ENCODE measurements at regions not wholly inside any gene's neighbourhood (a gene's known extent, or its start where the extent isn't known, plus 50 kb on each side); places are given as distances from the start of the nearest gene placed in this dataset.

DNA sequence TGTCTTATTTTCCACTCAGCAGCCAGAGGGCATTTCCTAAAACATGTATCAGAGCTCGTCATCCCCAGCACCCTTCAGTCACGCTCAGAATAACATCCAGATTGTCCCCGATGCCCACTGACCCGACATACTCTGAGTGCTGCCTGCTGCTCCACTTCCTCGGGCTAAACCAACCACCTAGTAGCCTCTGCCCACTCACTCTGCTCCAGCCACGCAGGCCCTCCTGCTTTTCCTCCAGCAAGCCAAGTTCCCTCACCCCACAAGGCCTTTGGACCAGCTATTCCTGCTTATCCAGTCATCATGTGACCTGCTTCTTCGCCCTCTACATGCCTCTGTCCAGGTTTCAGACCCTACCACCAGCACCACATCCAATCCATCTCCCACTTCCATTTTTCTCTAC, 454.2 kb downstream of the CD83 start:
- no peak overlapping the region for H3K27ac Mint-ChIP-seq
- peaks cover 1% of the 10 kb centered on the region for H3K27me3 Mint-ChIP-seq
- H3K36me3 Mint-ChIP-seq, result no peaks in the 10 kb centered on the region
- peaks cover 23 to 47% (median 24%) of the 10 kb centered on the region in 3 donors for H3K4me1 Mint-ChIP-seq
- H3K9me3 Mint-ChIP-seq, result peaks cover 0 to 3% (median 0%) of the 10 kb centered on the region in 3 donors
- peak overlapping the region in 1 of 4 donors; percentile 85 for H3K4me3 Mint-ChIP-seq

DNA sequence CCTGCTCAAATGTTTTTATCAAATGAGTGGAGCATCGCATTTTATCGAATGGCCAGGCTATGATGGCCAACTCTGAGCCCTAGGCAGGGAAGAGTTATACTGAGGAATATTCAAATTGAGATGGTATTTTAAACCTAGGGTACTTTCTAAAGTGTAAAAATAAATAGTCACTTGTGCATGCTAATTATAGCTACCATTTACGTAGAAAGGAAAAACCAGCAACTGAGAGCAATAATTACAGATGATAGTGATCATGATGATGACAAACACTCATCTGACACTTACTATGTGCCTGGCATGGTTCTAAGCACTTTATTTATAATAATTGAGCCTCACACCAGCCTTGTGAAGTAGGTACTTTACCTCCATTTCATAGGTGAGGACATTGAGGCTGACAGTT, 455.7 kb downstream of the CD83 start:
- peaks cover 19 to 40% (median 22%) of the 10 kb centered on the region in 3 donors for H3K4me1 Mint-ChIP-seq
- peak overlapping the region in 1 of 3 donors; percentile 24 for H3K27ac Mint-ChIP-seq
- H3K36me3 Mint-ChIP-seq, result peaks cover 1% of the 10 kb centered on the region
- H3K9me3 Mint-ChIP-seq, result peaks cover 0 to 3% (median 0%) of the 10 kb centered on the region in 3 donors
- H3K27me3 Mint-ChIP-seq, result peaks cover 1% of the 10 kb centered on the region
- peak overlapping the region in 2 of 4 donors; percentile 48 to 53 for H3K4me3 Mint-ChIP-seq

DNA sequence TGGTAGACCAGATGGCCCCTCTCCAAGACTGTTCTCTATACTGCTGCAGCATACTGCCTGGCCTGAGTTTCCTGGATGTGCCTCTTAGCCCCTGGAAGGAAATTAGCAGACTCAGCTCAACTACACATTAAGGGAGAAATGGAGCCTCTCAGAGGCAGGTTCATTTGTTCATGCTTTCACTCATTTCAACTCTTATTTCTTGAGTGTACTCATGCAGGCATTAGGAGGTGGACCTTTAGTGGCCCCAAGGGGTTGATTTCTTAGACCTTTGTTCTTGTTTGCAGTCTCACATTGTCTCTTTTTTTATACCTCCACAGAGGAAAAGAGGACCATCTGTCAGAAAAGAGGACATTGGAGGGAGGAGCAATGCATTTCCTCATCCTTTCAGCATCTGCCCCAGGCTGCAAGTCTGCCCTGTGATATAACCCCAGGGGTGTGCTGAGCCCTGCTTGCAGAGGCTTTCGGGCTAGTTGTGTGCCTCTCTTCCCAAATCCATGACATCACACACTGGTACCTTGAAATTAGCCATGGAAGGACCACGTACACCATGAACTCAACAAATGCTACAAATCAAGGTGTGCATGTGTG, 456.2 kb downstream of the CD83 start:
- Mint-ChIP-seq H3K36me3 (peaks cover 1% of the 10 kb centered on the region), H3K27ac (peak overlapping the region in 1 of 3 donors; percentile 24), H3K4me1 (peaks cover 17 to 37% (median 22%) of the 10 kb centered on the region in 3 donors), H3K4me3 (peak overlapping the region in 2 of 4 donors; percentile 47 to 48), H3K9me3 (peaks cover 0 to 3% (median 0%) of the 10 kb centered on the region in 3 donors), H3K27me3 (peaks cover 1% of the 10 kb centered on the region)

DNA sequence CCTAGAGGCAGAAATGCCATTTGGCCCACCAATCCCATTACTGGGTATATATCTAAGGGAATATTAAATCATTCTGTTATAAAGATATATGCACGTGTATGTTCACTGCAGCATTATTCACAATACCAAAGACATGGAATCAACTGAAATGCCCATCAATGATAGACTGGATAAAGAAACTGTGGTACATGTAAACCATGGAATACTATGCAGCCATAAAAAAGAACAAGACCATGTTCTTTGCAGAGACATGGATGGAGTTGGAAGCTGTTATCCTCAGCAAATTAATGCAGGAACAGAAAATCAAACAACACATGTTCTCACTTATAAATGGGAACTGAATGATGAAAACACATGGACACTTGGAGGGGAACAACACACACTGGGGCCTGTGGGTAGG, 458.4 kb downstream of the CD83 start:
- Mint-ChIP-seq H3K27me3 (no peaks in the 10 kb centered on the region), H3K36me3 (peaks cover 1% of the 10 kb centered on the region), H3K4me1 (peaks cover 17 to 26% (median 25%) of the 10 kb centered on the region in 3 donors), H3K27ac (no peak overlapping the region), H3K9me3 (peaks cover 0 to 3% (median 0%) of the 10 kb centered on the region in 3 donors), H3K4me3 (no peak overlapping the region)

DNA sequence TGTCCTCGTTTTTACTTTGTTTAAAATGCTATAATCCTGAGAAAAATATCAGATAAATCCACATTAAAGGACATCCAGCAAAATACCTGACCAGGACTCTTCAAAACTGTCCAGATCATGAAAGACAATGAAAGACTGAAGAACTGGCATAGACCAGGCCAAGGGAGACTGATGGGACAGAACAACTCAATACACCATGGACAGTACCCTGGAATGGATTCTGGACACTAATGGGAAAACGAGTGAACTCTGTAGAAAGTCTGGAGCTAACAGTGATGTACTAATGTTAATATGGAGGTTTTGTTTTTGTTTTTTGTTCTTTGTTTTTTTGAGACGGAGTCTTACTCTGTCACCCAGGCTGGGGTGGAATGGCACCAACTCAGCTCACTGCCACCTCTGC, 461.4 kb downstream of the CD83 start:
- Mint-ChIP-seq H3K27ac (no peak overlapping the region), H3K27me3 (no peaks in the 10 kb centered on the region), H3K36me3 (peaks cover 1% of the 10 kb centered on the region), H3K4me1 (peaks cover 7 to 11% (median 8%) of the 10 kb centered on the region in 3 donors), H3K4me3 (peak overlapping the region in 3 of 4 donors; percentile 3 to 59 (median 15)), H3K9me3 (peaks cover 0 to 3% (median 0%) of the 10 kb centered on the region in 3 donors)

DNA sequence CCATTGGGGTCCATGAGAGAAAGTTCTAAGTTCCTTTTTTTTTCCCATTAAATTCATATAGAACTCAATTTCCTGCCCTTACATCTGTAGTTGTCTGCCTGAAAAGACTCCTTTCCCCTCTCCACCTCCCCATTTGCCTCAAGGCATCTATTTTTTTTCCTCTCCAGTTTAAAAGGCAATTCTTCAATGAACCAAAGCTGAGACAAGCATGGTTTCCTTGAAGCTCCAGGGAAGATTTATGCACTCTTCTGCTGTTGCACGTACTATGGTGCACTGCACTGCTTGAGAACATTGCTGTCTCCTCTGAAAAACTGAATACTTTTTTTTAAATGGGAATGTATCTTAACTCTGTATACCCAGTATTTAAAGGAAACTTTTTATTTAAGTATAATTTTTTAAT, 465.2 kb downstream of the CD83 start:
- Mint-ChIP-seq H3K9me3 (peaks cover 0 to under 1% (median 0%) of the 10 kb centered on the region in 3 donors), H3K36me3 (no peaks in the 10 kb centered on the region)

DNA sequence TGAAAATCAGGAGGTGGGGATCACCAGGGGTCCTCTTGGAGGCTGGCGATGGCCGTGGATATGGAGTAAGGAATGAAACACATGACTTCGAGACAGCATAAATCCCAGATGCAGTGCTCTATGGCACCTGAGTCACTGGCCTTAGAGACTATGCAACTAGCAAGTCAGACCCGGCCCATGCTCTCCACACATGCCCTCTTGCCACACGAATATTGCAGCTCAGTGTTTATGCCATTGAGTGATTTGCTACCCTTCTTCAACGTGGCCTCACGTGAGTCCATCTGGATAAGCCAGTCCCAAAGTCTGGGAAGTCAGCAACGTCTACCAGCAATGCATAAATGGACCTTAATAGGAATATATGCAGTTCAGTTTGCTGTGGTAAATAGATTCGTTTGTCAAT, 466.3 kb downstream of the CD83 start:
- H3K27me3 Mint-ChIP-seq, result peaks cover 3% of the 10 kb centered on the region
- H3K4me3 Mint-ChIP-seq, result no peak overlapping the region
- peaks cover 3% of the 10 kb centered on the region for H3K36me3 Mint-ChIP-seq
- H3K9me3 Mint-ChIP-seq, result peaks cover 0 to 2% (median 0%) of the 10 kb centered on the region in 3 donors
- H3K4me1 Mint-ChIP-seq, result peaks cover 0 to 6% (median 0%) of the 10 kb centered on the region in 3 donors
- H3K27ac Mint-ChIP-seq, result no peak overlapping the region

More for the DNA sequence above, 465.2 kb downstream of the CD83 start:
- H3K4me1 Mint-ChIP-seq, result peaks cover 0 to 6% (median 0%) of the 10 kb centered on the region in 3 donors
- no peaks in the 10 kb centered on the region for H3K27me3 Mint-ChIP-seq
- H3K27ac Mint-ChIP-seq, result no peak overlapping the region
- H3K4me3 Mint-ChIP-seq, result no peak overlapping the region

DNA sequence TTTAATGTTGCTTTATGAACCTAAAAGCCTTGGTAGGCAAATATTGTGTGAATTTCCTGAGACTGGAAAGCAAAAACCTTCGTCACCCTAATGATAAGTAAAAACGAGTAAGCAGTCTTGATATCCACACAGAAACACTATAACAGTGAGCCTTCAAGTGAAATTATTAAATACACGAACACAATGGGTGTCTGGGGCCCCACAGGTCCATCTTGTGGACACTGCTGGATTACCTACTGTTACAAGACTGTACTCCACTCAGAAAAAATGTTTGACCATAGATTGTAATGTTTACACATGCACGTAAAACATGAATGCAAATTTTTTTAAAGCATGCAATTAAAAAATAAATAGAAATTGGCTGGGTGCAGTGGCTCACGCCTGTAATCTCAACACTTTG, 466.9 kb downstream of the CD83 start:
- Mint-ChIP-seq H3K27me3 (peaks cover 3% of the 10 kb centered on the region), H3K36me3 (peaks cover 3% of the 10 kb centered on the region), H3K27ac (no peak overlapping the region), H3K9me3 (peaks cover 0 to 2% (median 0%) of the 10 kb centered on the region in 3 donors), H3K4me3 (no peak overlapping the region), H3K4me1 (peaks cover 0 to 4% (median 0%) of the 10 kb centered on the region in 3 donors)

DNA sequence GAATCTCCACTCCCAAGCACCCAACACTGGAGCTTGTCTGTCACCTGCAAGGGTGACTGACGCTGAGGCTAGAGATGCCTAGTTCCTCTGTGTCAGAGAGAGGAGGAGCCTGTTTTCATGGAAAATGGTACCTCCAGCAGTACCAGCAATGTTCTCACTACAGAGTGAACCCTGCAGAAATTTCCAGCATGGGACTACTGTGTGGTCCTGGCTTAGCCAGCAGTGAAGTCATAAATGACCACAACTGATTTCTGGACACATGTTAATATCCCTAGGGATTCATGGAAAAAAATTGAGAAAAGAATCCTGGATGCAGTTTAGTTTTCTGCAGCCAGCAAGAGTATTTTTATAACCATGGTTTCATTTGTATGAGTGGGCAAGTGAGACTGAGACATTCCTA, 468.1 kb downstream of the CD83 start:
- Mint-ChIP-seq H3K4me3 (no peak overlapping the region), H3K36me3 (peaks cover 3% of the 10 kb centered on the region), H3K4me1 (peaks cover 0 to 7% (median 0%) of the 10 kb centered on the region in 3 donors), H3K27ac (no peak overlapping the region), H3K9me3 (peaks cover 0 to 2% (median 0%) of the 10 kb centered on the region in 3 donors), H3K27me3 (peaks cover 3% of the 10 kb centered on the region)

DNA sequence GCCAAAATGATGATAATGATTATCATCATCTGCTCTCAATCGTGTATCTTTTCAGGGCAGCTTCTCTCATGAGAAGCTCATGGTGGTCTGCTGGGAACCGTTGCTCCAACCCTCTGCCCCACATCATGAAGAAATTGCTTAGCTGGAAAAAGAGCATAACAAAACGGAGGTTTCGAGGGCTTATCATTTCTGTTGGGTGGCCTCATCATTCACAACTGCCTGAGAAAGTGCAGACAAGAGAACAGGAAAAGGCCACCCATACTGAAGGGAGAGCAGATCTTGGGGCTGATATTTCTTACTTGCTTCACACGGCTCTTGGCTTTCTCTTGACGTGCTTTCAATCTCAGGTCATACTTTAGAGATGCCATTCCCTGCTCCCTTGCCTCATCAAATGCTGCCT, 471.6 kb downstream of the CD83 start:
- Mint-ChIP-seq H3K4me1 (peaks cover 0 to 6% (median 0%) of the 10 kb centered on the region in 3 donors), H3K27me3 (peaks cover 3% of the 10 kb centered on the region), H3K27ac (no peak overlapping the region), H3K4me3 (no peak overlapping the region), H3K36me3 (peaks cover 7% of the 10 kb centered on the region), H3K9me3 (peaks cover 0 to 2% (median 0%) of the 10 kb centered on the region in 3 donors)

DNA sequence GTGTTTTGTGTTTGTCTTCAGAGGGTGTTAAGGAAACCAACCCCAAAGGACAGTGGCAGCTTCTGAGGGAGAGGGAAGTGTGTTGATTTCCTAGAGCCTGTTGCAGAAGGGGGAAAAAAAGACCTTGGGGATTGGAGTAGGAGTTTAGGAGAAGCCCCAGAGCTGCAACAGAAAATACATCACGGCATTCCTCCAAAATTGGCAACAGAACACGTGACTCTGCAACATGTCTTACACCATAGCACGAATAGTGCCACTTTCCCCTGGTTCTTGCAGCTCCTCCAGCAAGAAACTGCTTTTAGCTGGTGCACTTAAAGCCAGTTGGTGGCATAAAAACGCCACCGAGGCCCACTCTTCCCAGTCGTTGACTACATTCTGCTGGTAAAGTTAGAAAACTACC, 473.0 kb downstream of the CD83 start:
- Mint-ChIP-seq H3K9me3 (peaks cover 0 to 2% (median 0%) of the 10 kb centered on the region in 3 donors), H3K36me3 (peaks cover 9% of the 10 kb centered on the region), H3K27ac (no peak overlapping the region), H3K4me3 (no peak overlapping the region), H3K27me3 (peaks cover 3% of the 10 kb centered on the region), H3K4me1 (peaks cover 0 to 6% (median 0%) of the 10 kb centered on the region in 3 donors)

DNA sequence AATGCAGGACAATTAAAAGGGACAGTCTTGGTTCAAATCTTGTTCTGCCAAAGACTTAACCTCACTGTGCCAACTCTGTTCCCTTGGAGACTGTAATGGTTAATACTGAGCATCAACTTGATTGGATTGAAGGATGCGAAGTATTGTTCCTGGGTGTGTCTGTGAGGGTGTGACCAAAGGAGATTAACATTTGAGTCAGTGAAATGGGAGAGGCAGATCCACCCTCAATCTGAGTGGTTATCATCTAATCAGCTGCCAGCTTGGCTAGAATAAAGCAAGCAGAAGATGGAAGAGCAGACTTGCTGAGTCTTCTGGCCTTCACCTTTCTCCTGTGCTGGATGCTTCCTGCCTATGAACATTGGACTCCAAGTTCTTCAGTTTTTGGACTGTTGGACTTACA, 474.4 kb downstream of the CD83 start:
- Mint-ChIP-seq H3K4me3 (no peak overlapping the region), H3K27ac (no peak overlapping the region), H3K36me3 (peaks cover 9% of the 10 kb centered on the region), H3K27me3 (peaks cover 3% of the 10 kb centered on the region), H3K9me3 (peaks cover 0 to 4% (median 0%) of the 10 kb centered on the region in 3 donors), H3K4me1 (peaks cover 0 to 5% (median 1%) of the 10 kb centered on the region in 3 donors)

DNA sequence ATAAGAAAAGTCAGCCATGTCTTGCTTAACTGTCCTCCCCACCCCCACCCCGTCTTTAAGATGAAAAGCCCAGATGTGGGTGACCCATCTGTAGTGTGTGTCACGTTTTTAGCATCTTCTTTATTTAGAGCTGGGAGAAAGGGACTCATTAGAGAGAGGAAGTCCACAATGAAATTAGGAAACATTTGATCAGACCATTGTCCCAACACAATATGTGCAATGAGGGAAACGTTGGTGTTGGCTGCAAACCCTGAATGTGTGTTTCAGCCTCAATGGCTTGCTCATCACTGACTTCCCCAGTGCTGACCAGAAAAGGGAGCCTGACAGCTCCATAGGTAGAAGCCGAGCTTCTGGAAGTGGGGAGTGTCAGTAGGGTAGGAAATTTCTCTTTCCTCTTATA, 475.7 kb downstream of the CD83 start:
- Mint-ChIP-seq H3K27ac (no peak overlapping the region), H3K9me3 (peaks cover 0 to 2% (median 0%) of the 10 kb centered on the region in 3 donors), H3K4me1 (peaks cover 6 to 10% (median 8%) of the 10 kb centered on the region in 3 donors)

DNA sequence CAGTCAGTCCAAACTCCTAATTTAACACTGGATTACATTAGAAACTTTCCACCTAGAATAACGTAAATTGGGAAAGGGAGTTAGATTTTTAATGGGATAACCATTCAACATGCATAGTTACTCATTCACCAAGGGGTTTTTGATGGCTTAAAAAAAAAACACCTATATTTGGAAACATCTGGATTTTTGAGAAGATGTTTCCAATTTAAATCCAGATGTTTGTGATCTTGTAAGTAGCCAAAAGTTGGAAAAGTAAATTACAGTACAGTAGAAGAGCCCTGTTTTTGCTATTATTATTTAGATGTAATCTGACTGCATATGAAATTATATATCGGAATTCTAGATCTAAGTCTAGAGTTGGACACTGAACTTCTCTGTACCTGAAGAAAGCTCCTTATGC, 478.2 kb downstream of the CD83 start:
- Mint-ChIP-seq H3K36me3 (peaks cover 6% of the 10 kb centered on the region), H3K27me3 (no peaks in the 10 kb centered on the region), H3K4me3 (no peak overlapping the region), H3K9me3 (peaks cover 0 to 2% (median 0%) of the 10 kb centered on the region in 3 donors), H3K4me1 (peaks cover 9 to 18% (median 16%) of the 10 kb centered on the region in 3 donors), H3K27ac (peak overlapping the region in 1 of 3 donors; percentile 3)

More for the DNA sequence above, 475.7 kb downstream of the CD83 start:
- Mint-ChIP-seq H3K36me3 (peaks cover 8% of the 10 kb centered on the region), H3K4me3 (no peak overlapping the region), H3K27me3 (peaks cover 2% of the 10 kb centered on the region)

DNA sequence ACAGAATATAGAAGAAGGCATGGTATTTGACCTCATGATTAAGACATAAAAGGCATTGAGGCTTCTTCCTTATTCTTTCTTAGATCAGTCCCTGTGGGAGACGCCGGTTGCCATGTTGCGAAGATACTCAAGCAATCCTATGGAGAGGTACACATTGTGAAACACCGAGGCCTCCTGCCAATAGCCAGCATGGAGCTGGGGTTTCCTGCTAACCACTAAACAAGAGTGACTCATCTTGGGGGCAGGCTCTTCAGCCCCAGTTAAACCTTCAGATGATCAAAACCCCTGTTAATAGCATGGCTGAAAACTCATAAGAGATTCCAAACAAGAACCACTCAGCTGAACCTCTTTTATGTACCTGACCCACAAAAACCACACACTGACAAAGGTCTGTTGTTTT, 478.8 kb downstream of the CD83 start:
- peaks cover 0 to 2% (median 0%) of the 10 kb centered on the region in 3 donors for H3K9me3 Mint-ChIP-seq
- peaks cover 4% of the 10 kb centered on the region for H3K36me3 Mint-ChIP-seq
- no peak overlapping the region for H3K27ac Mint-ChIP-seq
- H3K4me1 Mint-ChIP-seq, result peaks cover 9 to 16% (median 16%) of the 10 kb centered on the region in 3 donors
- H3K27me3 Mint-ChIP-seq, result no peaks in the 10 kb centered on the region
- no peak overlapping the region for H3K4me3 Mint-ChIP-seq

DNA sequence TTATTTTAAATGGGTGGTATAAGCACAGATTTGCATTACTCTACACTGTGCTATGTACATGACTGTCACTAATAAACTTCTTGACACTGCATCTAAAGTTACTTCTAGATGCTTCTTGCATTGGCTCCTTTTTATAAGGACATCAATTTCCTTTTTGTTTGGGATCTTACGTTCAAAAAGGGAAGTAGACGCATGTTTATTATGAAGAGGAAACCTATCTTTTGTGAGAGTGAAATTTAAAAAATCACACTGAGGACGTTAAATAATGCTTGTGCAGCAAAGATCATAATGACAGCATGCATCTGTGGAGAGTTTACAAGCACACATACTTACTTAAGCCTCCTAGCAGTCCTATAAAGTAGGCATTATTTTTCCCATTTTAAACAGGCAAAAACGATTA, 479.5 kb downstream of the CD83 start:
- Mint-ChIP-seq H3K27me3 (no peaks in the 10 kb centered on the region), H3K27ac (no peak overlapping the region), H3K4me3 (no peak overlapping the region), H3K36me3 (peaks cover 4% of the 10 kb centered on the region), H3K4me1 (peaks cover 9 to 16% (median 16%) of the 10 kb centered on the region in 3 donors), H3K9me3 (peaks cover 0 to 2% (median 0%) of the 10 kb centered on the region in 3 donors)

Data from IgD-negative memory B cell (primary cell).